Tibial nerve (tissue), 4 donors: ENCODE measurements at regions not wholly inside any gene's neighbourhood (a gene's known extent, or its start where the extent isn't known, plus 50 kb on each side); places are given as distances from the start of the nearest gene placed in this dataset.
"Not testable (repeated sequence)": the region's sequence is repeated elsewhere in the genome, so short reads cannot be mapped to it uniquely, and the experiment has no call there.

Experiments used
- DNase-seq, 2 donors: peaks; one replicate each; pipeline ENCODE4 v3.0.0-alpha.2; 2019; ENCODE audit warnings: low spot score in 2 of 2
- H3K27ac ChIP-seq, 4 donors: fragments of 200-600 bp; sonication (generic) in 3 of 4; one replicate each; pipeline ENCODE4 v1.5.1; 2017 to 2019; ENCODE audit warnings: mild to moderate bottlenecking in 1 of 4
- H3K27me3 ChIP-seq, 2 donors: fragments of 200-600 bp; sonication (generic) in 1 of 2; one replicate each; pipeline versions ENCODE4 v1.5.1 to v1.6.0; 2017 to 2019
- H3K36me3 ChIP-seq, 3 donors: fragments of 200-600 bp; sonication (generic); one replicate each; pipeline ENCODE4 v1.5.1; 2018 to 2019
- H3K4me1 ChIP-seq, 4 donors: fragments of 200-600 bp; sonication (generic) in 3 of 4; one replicate each; pipeline ENCODE4 v1.5.1; 2017 to 2019
- H3K4me3 ChIP-seq, 4 donors: fragments of 200-600 bp; sonication (generic) in 3 of 4; one replicate each; pipeline ENCODE4 v1.5.1; 2017 to 2019; ENCODE audit warnings: mild to moderate bottlenecking in 1 of 4, moderate library complexity in 1 of 4
- H3K9me3 ChIP-seq, 4 donors: fragments of 200-600 bp; sonication (generic) in 3 of 4; one replicate each; pipeline ENCODE4 v1.5.1; 2017 to 2019
- CTCF ChIP-seq, 5 experiments: fragments of 200-600 bp in 3 of 5; fragments of 450-650 bp in 2 of 5; sonication (generic) in 3 of 5; IDR thresholded peaks; one replicate each; pipeline ENCODE4 v1.5.1; 2016 to 2019; ENCODE audit warnings: antibody characterized with exemption in 5 of 5, mild to moderate bottlenecking in 3 of 5, moderate library complexity in 2 of 5
- EP300 ChIP-seq, 2 donors: sonication (generic); formaldehyde crosslinking; IDR thresholded peaks; one replicate each; pipeline ENCODE4 v1.6.1; 2017; ENCODE audit warnings: antibody characterized with exemption in 2 of 2, mild to moderate bottlenecking in 1 of 2
- POLR2A ChIP-seq, 2 donors: fragments of 450-650 bp; IDR thresholded peaks; one replicate each; pipeline ENCODE4 v1.6.1; 2017; ENCODE audit warnings: antibody characterized with exemption in 2 of 2, mild to moderate bottlenecking in 2 of 2, moderate library complexity in 2 of 2
- WGBS, 2 donors: methylation state at CpG; one replicate each; pipeline ENCODE4 v1.1.5; 2018; 5-methylcytosine and 5-hydroxymethylcytosine counted together

GRCh38 chr13:90492872-90493271 is 854.6 kb upstream of the MIR17HG start:
- TF ChIP-seq EP300 (IDR thresholded peaks at IDR 0.05): no peak
- no peak for TF ChIP-seq POLR2A (IDR thresholded peaks at IDR 0.05)
- TF ChIP-seq CTCF (IDR thresholded peaks at IDR 0.05): no peak
- no peaks in the 10 kb centered on the region for H3K4me1 ChIP-seq
- no peak overlapping the region for H3K27ac ChIP-seq
- 90 to 96% methylated on average over 2 of the region's 2 CpGs for WGBS, 2 donors
- H3K36me3 ChIP-seq: no peaks in the 10 kb centered on the region
- H3K4me3 ChIP-seq: no peak overlapping the region
- no peaks in the 10 kb centered on the region for H3K27me3 ChIP-seq
- H3K9me3 ChIP-seq: peaks cover 0 to 18% (median 0%) of the 10 kb centered on the region in 4 donors
- DNase-seq: no peak

GRCh38 chr13:90493667-90494066 is 853.8 kb upstream of the MIR17HG start:
- WGBS, 2 donors: 65 to 82% methylated on average over 2 of the region's 2 CpGs
- no peak for DNase-seq

GRCh38 chr13:90494849-90495248 is 852.6 kb upstream of the MIR17HG start:
- H3K4me3 ChIP-seq, H3K27ac ChIP-seq, H3K27me3 ChIP-seq, DNase-seq, H3K4me1 ChIP-seq, H3K36me3 ChIP-seq: not testable (repeated sequence)
- peaks cover 0 to 18% (median 0%) of the 10 kb centered on the region in 4 donors for H3K9me3 ChIP-seq
- 95% methylated on average over 16 to 27 of the region's 27 CpGs for WGBS, 2 donors

More at GRCh38 chr13:90493667-90494066, 853.8 kb upstream of the MIR17HG start:
- Histone ChIP-seq H3K27me3 (no peaks in the 10 kb centered on the region), H3K4me1 (no peaks in the 10 kb centered on the region), H3K36me3 (no peaks in the 10 kb centered on the region), H3K27ac (no peak overlapping the region), H3K9me3 (peaks cover 0 to 18% (median 0%) of the 10 kb centered on the region in 4 donors), H3K4me3 (no peak overlapping the region)
- TF ChIP-seq CTCF (IDR thresholded peaks at IDR 0.05) (no peak), POLR2A (IDR thresholded peaks at IDR 0.05) (no peak), EP300 (IDR thresholded peaks at IDR 0.05) (no peak)

GRCh38 chr13:90498096-90498495 is 849.4 kb upstream of the MIR17HG start:
- WGBS, 2 donors: 88 to 89% methylated on average over 1 of the region's 1 CpG
- DNase-seq: no peak
- Histone ChIP-seq H3K27ac (no peak overlapping the region), H3K27me3 (no peaks in the 10 kb centered on the region), H3K4me3 (no peak overlapping the region), H3K36me3 (no peaks in the 10 kb centered on the region), H3K9me3 (peaks cover 0 to 5% (median 0%) of the 10 kb centered on the region in 4 donors), H3K4me1 (no peaks in the 10 kb centered on the region)
- TF ChIP-seq EP300 (IDR thresholded peaks at IDR 0.05) (no peak), CTCF (IDR thresholded peaks at IDR 0.05) (no peak), POLR2A (IDR thresholded peaks at IDR 0.05) (no peak)

GRCh38 chr13:90498816-90499215 is 848.7 kb upstream of the MIR17HG start:
- no peak for DNase-seq
- Histone ChIP-seq H3K9me3 (peaks cover 0 to 3% (median 0%) of the 10 kb centered on the region in 4 donors), H3K27ac (no peak overlapping the region), H3K36me3 (no peaks in the 10 kb centered on the region), H3K4me1 (no peaks in the 10 kb centered on the region), H3K27me3 (no peaks in the 10 kb centered on the region), H3K4me3 (no peak overlapping the region)
- WGBS, 2 donors: 2 to 24% methylated on average over 1 of the region's 1 CpG
- TF ChIP-seq POLR2A (IDR thresholded peaks at IDR 0.05) (no peak), CTCF (IDR thresholded peaks at IDR 0.05) (no peak)

GRCh38 chr13:90500569-90500968 is 846.9 kb upstream of the MIR17HG start:
- H3K27ac ChIP-seq: no peak overlapping the region
- no peak overlapping the region for H3K4me3 ChIP-seq
- WGBS, 2 donors: 32 to 64% methylated on average over 2 of the region's 2 CpGs
- TF ChIP-seq POLR2A (IDR thresholded peaks at IDR 0.05) (no peak), EP300 (IDR thresholded peaks at IDR 0.05) (no peak), CTCF (IDR thresholded peaks at IDR 0.05) (no peak)
- no peak for DNase-seq
- no peaks in the 10 kb centered on the region for H3K27me3 ChIP-seq
- no peaks in the 10 kb centered on the region for H3K4me1 ChIP-seq
- H3K36me3 ChIP-seq: no peaks in the 10 kb centered on the region
- H3K9me3 ChIP-seq: no peaks in the 10 kb centered on the region
